OCI-LY3 (cell line): ENCODE measurements at regions not wholly inside any gene's neighbourhood (a gene's known extent, or its start where the extent isn't known, plus 50 kb on each side); places are given as distances from the start of the nearest gene placed in this dataset.

Source experiments
- H2AFZ ChIP-seq: fragments of 200-600, 300-600 bp; shearing (Covaris generic); 2 replicates; pipeline ENCODE4 v1.6.0; 2014; ENCODE audit warnings: antibody characterized with exemption, low read depth, low read length
- H3K27ac ChIP-seq: fragments of 200-600, 300-600 bp; sonication (generic); 2 replicates; pipeline ENCODE4 v1.5.1; 2014; ENCODE audit warnings: mild to moderate bottlenecking, low read length, moderate library complexity, mixed read lengths
- H3K27me3 ChIP-seq: fragments of 200-600, 300-600 bp; sonication (generic); 2 replicates; pipeline ENCODE4 v1.6.1; 2014; ENCODE audit warnings: low read depth, low read length, mixed read lengths
- H3K36me3 ChIP-seq: fragments of 200-600, 300-600 bp; sonication (generic); replicated peaks from 2 replicates; pipeline ENCODE3; 2014; ENCODE audit warnings: low read depth, low read length, mixed read lengths
- H3K4me1 ChIP-seq: fragments of 300-600, 200-600 bp; sonication (generic); 2 replicates; pipeline ENCODE4 v1.6.1; 2014; ENCODE audit warnings: low read length, mixed read lengths
- H3K4me2 ChIP-seq: fragments of 200-600, 300-600 bp; sonication (generic); 2 replicates; pipeline ENCODE4 v1.6.1; 2014; ENCODE audit warnings: low read length, mixed read lengths
- H3K4me3 ChIP-seq: fragments of 300-600, 200-600 bp; sonication (generic); 2 replicates; pipeline ENCODE4 v1.5.1; 2014; ENCODE audit warnings: antibody characterized with exemption, mild to moderate bottlenecking, low read length, moderate library complexity
- H3K79me2 ChIP-seq: fragments of 300-600, 200-600 bp; shearing (Covaris generic); 2 replicates; pipeline ENCODE4 v1.6.1; 2014; ENCODE audit warnings: mild to moderate bottlenecking, low read length, mixed read lengths
- H3K9ac ChIP-seq: fragments of 300-600, 200-600 bp; shearing (Covaris generic); 2 replicates; pipeline ENCODE4 v1.6.0; 2014; ENCODE audit warnings: mild to moderate bottlenecking, low read length, moderate library complexity
- H3K9me3 ChIP-seq: fragments of 200-600, 300-600 bp; shearing (Covaris generic); 2 replicates; pipeline ENCODE4 v1.6.1; 2014; ENCODE audit warnings: low read length, mixed read lengths; ENCODE audit not compliant: insufficient read depth
- H4K20me1 ChIP-seq: fragments of 200-600, 300-600 bp; sonication (generic); 2 replicates; pipeline ENCODE4 v1.6.1; 2016; ENCODE audit warnings: low read length, mixed read lengths; ENCODE audit not compliant: insufficient read depth
- EZH2phosphoT487 ChIP-seq: fragments of 200-600 bp; shearing (Covaris generic); IDR thresholded peaks from 2 replicates; pipeline ENCODE4 v1.6.1; 2018; ENCODE audit warnings: antibody characterized with exemption, mixed run types, low read depth
- TF ChIP-seq, protein P1 (sequence below): fragments of 200-600, 300-600 bp; sonication (generic); IDR thresholded peaks from 2 replicates; pipeline ENCODE4 v1.5.1; 2014; ENCODE audit warnings: antibody characterized with exemption, low read length, low read depth

DNA sequence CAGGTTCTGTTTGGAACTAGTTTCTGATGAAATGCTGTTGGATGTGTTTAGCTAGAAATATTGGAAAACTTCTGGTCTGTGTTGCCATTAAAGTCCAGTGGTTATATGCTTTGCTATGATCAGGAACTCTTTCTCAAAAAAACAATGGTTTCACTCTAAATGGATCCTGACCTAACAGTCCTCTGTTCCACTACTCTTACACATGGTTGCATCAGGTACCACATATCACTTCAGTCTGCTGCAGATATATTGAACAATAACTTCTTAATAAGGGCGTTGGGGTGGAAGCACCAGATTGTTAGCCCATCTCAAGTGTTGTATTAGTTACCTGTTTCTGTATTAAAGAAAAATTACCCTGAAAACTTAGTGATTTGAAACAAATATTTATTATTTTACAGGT, 676.6 kb upstream of the GCFC2 start:
- H3K4me2 ChIP-seq, result no peak overlapping the region
- TF ChIP-seq EZH2phosphoT487, result no peak
- TF ChIP-seq, protein P1, sequence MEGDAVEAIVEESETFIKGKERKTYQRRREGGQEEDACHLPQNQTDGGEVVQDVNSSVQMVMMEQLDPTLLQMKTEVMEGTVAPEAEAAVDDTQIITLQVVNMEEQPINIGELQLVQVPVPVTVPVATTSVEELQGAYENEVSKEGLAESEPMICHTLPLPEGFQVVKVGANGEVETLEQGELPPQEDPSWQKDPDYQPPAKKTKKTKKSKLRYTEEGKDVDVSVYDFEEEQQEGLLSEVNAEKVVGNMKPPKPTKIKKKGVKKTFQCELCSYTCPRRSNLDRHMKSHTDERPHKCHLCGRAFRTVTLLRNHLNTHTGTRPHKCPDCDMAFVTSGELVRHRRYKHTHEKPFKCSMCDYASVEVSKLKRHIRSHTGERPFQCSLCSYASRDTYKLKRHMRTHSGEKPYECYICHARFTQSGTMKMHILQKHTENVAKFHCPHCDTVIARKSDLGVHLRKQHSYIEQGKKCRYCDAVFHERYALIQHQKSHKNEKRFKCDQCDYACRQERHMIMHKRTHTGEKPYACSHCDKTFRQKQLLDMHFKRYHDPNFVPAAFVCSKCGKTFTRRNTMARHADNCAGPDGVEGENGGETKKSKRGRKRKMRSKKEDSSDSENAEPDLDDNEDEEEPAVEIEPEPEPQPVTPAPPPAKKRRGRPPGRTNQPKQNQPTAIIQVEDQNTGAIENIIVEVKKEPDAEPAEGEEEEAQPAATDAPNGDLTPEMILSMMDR, result no peak
- no peaks in the 10 kb centered on the region for H3K9me3 ChIP-seq
- H3K36me3 ChIP-seq, result no peaks in the 10 kb centered on the region
- H3K9ac ChIP-seq, result no peak overlapping the region
- H3K79me2 ChIP-seq, result no peaks in the 10 kb centered on the region
- no peaks in the 10 kb centered on the region for H3K27me3 ChIP-seq
- H4K20me1 ChIP-seq, result no peaks in the 10 kb centered on the region
- no peak overlapping the region for H3K4me3 ChIP-seq
- 0 out of 2 replicates have a peak, but pooled peaks cover 4% of the 10 kb centered on the region for H3K4me1 ChIP-seq
- H2AFZ ChIP-seq, result no peak overlapping the region
- no peak overlapping the region for H3K27ac ChIP-seq

DNA sequence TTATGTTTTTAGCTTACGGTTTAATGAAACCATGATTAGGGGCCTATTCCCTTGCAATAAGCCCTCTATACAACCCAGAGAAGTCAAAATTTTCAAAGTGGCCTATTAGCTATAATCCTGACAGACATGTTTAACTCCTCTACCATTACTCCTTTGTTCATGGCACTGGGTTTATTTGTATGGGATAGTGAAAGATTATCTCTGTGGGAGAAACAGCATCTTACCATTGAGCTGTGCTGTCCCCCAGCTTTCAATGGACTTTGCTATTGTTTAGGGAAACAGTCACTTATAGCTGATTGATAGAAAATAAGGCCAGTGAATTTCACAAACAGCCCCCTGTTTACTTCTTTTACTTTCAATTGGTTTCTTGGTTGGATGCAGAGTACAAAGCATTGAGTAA, 675.2 kb upstream of the GCFC2 start:
- TF ChIP-seq EZH2phosphoT487, result no peak
- TF ChIP-seq, protein P1, result no peak
- Histone ChIP-seq H3K27me3 (no peaks in the 10 kb centered on the region), H3K4me2 (no peak overlapping the region), H3K9me3 (no peaks in the 10 kb centered on the region), H3K27ac (no peak overlapping the region), H4K20me1 (no peaks in the 10 kb centered on the region), H3K79me2 (no peaks in the 10 kb centered on the region), H3K9ac (no peak overlapping the region), H2AFZ (no peak overlapping the region), H3K36me3 (no peaks in the 10 kb centered on the region), H3K4me3 (no peak overlapping the region), H3K4me1 (no peaks in the 10 kb centered on the region)

DNA sequence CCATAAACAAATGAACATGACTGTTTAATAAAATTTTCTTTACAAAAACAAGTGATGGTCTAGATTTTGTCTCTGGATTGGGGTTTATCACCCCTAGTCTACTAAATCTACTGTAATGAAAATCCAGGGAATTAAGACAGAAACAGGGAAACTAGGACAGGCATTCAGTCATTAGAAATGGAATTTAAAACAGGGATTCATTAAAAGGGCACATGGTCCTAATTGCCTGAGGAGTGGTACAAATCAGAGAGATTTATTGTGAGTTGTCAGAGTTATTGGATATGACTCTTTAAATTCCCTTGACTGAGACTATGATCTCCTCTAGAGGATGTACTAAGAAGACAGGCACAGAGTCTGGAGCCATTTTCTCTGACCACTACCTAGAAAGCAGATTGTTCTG, 670.9 kb upstream of the GCFC2 start:
- Histone ChIP-seq H3K9ac (no peak overlapping the region), H3K4me3 (no peak overlapping the region), H3K27me3 (no peaks in the 10 kb centered on the region), H3K27ac (no peak overlapping the region), H3K4me1 (no peaks in the 10 kb centered on the region), H3K4me2 (no peak overlapping the region), H3K36me3 (no peaks in the 10 kb centered on the region), H3K79me2 (no peaks in the 10 kb centered on the region), H4K20me1 (no peaks in the 10 kb centered on the region), H3K9me3 (no peaks in the 10 kb centered on the region), H2AFZ (no peak overlapping the region)
- TF ChIP-seq, protein P1, result no peak
- no peak for TF ChIP-seq EZH2phosphoT487

DNA sequence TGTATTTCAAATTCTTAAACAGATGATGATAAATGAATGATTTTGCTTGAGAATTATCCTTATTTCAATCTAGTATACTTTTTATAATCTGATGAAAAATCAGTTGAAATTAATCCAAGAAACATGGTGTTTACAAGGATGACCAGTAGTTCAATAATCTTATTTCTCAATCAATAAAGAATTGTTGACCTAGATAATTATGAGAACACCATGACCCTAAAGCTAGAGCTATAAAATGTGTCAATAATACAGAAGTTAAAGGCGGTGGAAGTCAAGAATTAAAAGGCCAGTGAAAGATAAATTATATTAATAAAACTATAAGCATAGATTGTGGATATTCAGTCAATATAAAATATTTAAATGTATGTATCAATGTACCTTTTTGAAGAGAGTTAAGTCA, 667.4 kb upstream of the GCFC2 start:
- H4K20me1 ChIP-seq, result no peaks in the 10 kb centered on the region
- H3K4me3 ChIP-seq, result no peak overlapping the region
- H3K27me3 ChIP-seq, result no peaks in the 10 kb centered on the region
- no peak overlapping the region for H3K27ac ChIP-seq
- no peak overlapping the region for H3K4me2 ChIP-seq
- no peak overlapping the region for H3K9ac ChIP-seq
- H3K36me3 ChIP-seq, result no peaks in the 10 kb centered on the region
- no peaks in the 10 kb centered on the region for H3K9me3 ChIP-seq
- H3K4me1 ChIP-seq, result no peaks in the 10 kb centered on the region
- no peaks in the 10 kb centered on the region for H3K79me2 ChIP-seq
- TF ChIP-seq EZH2phosphoT487, result no peak
- TF ChIP-seq, protein P1, result no peak
- no peak overlapping the region for H2AFZ ChIP-seq
